Epithelial cell of prostate (primary cell): ENCODE measurements at regions not wholly inside any gene's neighbourhood (a gene's known extent, or its start where the extent isn't known, plus 50 kb on each side); places are given as distances from the start of the nearest gene placed in this dataset.

ENCODE experiments used
- DNase-seq: peaks from one replicate; pipeline ENCODE4 v3.0.0-alpha.2; 2011; ENCODE audit warnings: low read depth, low spot score
- H3K27ac ChIP-seq: fragments of 450-650 bp; 2 replicates; pipeline ENCODE4 v1.5.1; 2017; ENCODE audit warnings: mild to moderate bottlenecking

- DNase-seq, result no peak
- H3K27ac ChIP-seq, result peak overlapping the region; percentile 66
Measured at GRCh38 chr3:180492047-180492446, 109.9 kb upstream of the TTC14 start.

- no peak for DNase-seq
- H3K27ac ChIP-seq, result no peak overlapping the region
Measured at GRCh38 chr3:180496995-180497394, 105.0 kb upstream of the TTC14 start.

- DNase-seq, result no peak
- H3K27ac ChIP-seq, result no peak overlapping the region
Measured at GRCh38 chr3:180516368-180516767, 85.6 kb upstream of the TTC14 start.

GRCh38 chr3:180523040-180523439 lies 78.9 kb upstream of the TTC14 start:
- no peak for DNase-seq
- no peak overlapping the region for H3K27ac ChIP-seq

GRCh38 chr3:180528843-180529242 lies 73.1 kb upstream of the TTC14 start:
- no peak overlapping the region for H3K27ac ChIP-seq
- no peak for DNase-seq

- no peak for DNase-seq
- H3K27ac ChIP-seq, result no peak overlapping the region
Measured at GRCh38 chr3:180529778-180530177, 72.2 kb upstream of the TTC14 start.

GRCh38 chr3:180530276-180530675 lies 71.7 kb upstream of the TTC14 start:
- no peak for DNase-seq
- no peak overlapping the region for H3K27ac ChIP-seq

GRCh38 chr3:180531303-180532278 lies 70.4 kb upstream of the TTC14 start:
- H3K27ac ChIP-seq, result no peak overlapping the region
- no peak for DNase-seq

GRCh38 chr3:180534828-180535227 lies 67.1 kb upstream of the TTC14 start:
- H3K27ac ChIP-seq, result no peak overlapping the region
- no peak for DNase-seq

- H3K27ac ChIP-seq, result no peak overlapping the region
Measured at GRCh38 chr3:180538493-180538892, 63.5 kb upstream of the TTC14 start.

GRCh38 chr3:180543877-180544276 lies 58.1 kb upstream of the TTC14 start:
- DNase-seq, result no peak
- no peak overlapping the region for H3K27ac ChIP-seq

More at GRCh38 chr3:180538493-180538892, 63.5 kb upstream of the TTC14 start:
- DNase-seq, result no peak

- no peak for DNase-seq
Measured at GRCh38 chr3:180546863-180547262, 55.1 kb upstream of the TTC14 start.

GRCh38 chr3:180548050-180548449 lies 53.9 kb upstream of the TTC14 start:
- DNase-seq, result no peak

More at GRCh38 chr3:180546863-180547262, 55.1 kb upstream of the TTC14 start:
- H3K27ac ChIP-seq, result no peak overlapping the region

More at GRCh38 chr3:180548050-180548449, 53.9 kb upstream of the TTC14 start:
- H3K27ac ChIP-seq, result no peak overlapping the region
